ENCODE measurements at regions not wholly inside any gene's neighbourhood (a gene's known extent, or its start where the extent isn't known, plus 50 kb on each side); places are given as distances from the start of the nearest gene placed in this dataset.
"Not testable (repeated sequence)": the region's sequence is repeated elsewhere in the genome, so short reads cannot be mapped to it uniquely, and the experiment has no call there.

DNA sequence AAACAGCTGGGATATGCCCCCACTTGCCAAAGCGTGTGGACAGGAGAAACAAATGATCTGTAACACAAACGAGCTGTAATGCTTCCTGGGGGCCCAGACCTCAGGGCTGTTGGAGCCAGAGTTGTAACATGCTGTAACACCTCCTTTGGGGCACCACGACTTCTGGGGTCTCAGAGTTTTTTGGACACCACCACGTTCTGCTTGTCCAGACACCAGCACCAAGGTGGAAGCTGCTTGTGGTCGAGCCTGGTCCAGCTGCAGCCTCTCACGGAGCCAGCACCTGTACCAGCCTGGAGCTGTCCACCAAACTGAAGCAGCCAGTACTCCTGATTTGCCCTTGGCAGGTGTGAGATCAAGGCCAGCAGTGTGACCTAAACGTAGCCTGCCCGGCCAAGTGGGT lies 879.4 kb downstream of the SLC6A15 start:
- DNase-seq: no peak

- not testable (repeated sequence) for DNase-seq
These were observed 893.9 kb downstream of the SLC6A15 start for GRCh38 chr12:84018556-84019179.

DNA sequence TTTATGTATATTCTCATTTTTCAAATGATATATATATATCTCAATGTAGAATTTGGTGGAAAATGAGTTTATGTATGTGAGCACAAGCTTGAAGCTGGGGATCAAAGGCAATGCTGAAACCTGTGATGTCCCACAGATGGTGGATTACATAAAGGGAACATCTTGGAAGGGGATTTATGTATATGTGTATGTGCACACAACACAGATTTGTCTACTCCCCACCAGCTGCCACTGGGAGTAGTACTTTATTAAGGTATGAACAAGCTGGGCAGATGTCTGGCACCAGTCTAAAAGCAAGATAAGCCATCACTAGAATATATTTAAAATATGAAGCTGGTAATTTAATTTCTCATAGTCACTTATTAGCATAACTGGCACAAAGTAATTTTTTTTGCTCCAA lies 895.6 kb downstream of the SLC6A15 start:
- no peak for DNase-seq

- DNase-seq: no peak
These were observed 915.2 kb downstream of the SLC6A15 start for GRCh38 chr12:83997423-83997822.

DNA sequence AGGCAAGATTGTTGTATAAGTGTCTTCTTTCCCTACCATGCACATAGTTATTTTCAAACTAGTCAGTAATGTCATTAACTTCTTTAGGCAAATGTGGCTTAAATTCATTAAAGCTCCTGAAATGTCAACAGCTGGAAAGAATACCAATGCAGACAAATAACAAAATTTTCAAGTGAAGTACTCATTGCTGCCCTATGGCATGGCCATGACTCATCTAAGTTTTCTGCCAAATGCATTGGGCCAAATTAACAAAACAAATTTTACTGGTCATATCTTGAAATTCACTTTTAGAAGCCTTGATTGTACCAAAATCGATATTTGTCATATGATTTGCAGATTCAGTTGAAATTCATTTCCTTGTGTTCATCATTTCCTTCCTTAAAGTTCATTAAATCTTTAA lies 915.9 kb downstream of the SLC6A15 start:
- DNase-seq: no peak

- no peak for DNase-seq
These were observed 927.5 kb downstream of the SLC6A15 start for GRCh38 chr12:83985084-83985483.

DNA sequence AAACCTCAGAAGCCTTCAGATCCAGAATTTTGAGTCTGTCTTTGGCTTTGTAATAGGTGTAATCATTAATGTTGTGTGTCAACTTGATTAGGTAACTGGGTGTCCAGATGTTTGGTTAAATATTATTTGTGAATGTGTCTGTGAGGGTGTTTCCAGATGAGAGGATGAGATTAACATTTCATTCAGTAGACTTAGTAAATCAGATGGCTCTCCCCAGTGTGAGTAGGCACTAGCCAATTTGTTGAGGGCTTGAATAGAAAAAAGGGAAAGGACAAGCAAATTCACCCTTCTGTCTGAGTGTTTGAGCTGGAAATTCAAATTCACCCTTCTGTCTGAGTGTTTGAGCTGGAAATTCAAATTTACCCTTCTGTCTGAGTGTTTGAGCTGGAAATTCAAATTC lies 932.2 kb downstream of the SLC6A15 start:
- DNase-seq: no peak

DNA sequence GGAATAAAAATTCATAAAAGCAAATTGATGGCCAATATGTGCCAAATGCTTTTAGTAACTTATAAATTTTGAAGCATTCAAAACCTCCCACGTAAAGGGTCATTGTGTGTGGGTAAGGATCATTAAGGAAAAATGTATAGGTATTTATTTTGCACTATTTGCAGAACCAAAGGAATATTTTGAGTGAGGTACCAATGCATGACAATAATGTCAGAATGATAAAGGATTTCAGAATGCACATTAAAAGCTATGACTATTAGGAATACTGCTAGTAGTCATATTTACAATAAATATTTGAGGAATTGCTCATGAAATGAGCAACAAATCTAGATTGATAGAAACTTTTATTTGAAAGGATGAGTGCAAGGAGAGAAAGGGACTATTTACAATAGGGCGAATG lies 932.8 kb downstream of the SLC6A15 start:
- DNase-seq: no peak

DNA sequence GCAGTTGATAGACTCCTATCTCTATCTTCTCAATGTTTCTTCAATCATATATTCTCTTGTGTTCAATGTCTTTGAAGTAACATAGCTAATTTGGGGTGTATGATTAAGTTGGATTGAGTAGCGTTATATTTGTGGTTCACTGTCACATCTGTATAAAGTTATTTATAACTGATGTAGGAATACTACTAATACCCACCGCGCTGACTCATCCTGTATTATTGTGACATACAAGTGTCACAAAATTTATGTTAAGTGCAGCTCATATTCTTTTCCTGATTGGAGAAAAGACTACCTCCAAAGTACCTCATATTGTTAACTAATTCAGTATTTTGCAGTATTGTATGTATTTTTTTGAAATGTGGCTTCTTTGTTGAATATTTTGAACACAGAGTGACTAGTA lies 940.8 kb downstream of the SLC6A15 start:
- no peak for DNase-seq

GRCh38 chr12:83960767-83961166 lies 951.8 kb downstream of the SLC6A15 start:
- no peak for DNase-seq

DNA sequence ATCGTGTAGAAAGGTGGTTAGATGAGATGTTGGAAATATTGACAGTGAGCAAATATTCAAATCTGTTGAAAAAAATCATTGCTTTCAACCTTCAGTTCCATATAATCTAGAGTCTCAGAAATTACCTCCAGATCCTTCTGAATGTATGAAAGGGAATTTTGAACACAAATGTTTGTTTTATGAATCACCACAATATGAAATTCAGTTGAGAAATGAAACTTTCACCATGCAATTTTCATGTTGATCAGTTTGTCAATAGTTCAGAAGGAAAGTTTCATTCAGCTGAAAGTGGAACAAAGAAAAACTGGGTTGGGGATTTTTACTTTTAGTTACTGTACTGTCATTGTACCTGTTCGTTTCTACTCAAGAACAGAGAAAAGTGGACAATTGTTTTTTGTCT lies 953.6 kb downstream of the SLC6A15 start:
- no peak for DNase-seq

DNA sequence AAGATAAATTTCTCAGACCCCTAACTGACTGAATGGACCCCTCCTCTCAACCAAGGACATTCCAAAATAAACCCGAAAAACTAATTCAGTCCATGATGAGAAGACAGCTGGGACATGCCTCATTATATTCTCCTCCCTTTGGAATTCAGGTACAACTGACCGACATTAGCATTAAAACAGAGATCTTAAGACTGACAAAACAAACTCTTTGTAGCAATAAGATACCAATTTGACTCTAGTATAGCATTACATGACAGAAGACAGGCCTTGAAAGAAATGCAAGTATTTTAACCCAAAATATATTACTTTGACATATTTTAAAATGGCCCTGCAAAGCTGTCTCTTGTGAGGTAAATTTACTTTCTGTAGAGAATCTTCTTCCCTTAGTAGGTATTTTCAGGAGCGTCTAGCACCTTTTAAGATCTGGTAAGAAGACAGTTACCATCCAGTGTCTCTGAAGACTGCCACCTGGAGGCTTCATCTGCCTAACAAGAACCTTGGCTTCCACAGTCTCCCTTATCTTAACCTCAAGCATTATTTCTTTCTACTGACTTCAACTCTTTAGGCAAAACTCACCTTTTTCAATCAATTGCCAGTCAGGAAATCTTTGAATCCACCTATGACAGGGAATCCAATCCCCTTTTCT lies 957.5 kb downstream of the SLC6A15 start:
- DNase-seq: no peak

DNA sequence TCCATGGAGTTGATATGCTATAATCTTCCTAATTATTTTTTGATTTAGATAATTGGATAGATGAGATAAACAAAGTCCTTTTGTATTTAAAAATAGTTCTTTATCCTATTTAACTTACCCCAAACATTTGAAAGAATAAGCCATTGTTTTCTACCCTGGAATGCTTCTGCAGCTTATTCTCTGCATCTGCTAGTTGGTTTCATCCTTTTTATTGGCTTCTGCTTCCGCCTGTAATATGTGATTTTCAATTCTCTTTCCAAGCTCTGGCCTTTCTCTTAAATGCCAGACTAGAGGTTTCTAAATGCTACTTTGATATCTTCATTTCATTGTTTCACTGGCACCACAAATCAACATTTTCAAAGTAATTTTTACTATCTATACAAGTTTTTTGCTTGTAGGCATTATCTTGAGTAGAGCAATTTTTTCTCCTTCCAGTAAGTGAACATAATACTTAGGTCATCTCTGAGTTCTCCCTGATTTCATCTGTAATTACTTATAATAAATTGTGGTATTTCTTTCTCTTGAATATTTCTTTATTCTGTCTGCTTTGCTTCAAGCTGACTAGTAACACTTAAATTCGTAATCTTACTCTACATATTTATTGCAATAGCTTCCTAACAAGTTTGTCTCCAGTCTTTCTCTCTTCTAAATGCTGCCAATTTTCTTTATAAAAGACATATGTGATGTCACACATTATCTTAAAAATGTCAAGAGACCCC lies 958.4 kb downstream of the SLC6A15 start:
- DNase-seq: no peak

GRCh38 chr12:83945871-83946270 lies 966.7 kb downstream of the SLC6A15 start:
- no peak for DNase-seq

DNA sequence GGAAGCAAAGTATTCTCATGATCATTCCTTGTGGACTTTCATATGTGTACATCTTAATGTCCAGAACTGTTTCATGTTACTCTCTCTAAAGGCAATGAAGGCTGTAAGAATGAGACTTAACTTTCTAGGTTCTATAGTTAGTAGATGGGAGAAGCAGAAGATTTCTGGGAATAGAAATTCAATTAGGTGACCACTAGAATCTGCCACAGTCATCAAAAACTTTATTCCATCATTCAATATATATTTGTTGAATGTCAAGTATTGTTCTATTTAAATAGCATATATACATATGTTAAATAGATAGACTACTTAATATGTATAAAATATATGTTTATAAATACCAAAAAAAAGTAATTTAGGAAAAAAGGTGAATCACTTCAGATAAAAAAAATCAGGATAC lies 972.9 kb downstream of the SLC6A15 start:
- DNase-seq: no peak

DNA sequence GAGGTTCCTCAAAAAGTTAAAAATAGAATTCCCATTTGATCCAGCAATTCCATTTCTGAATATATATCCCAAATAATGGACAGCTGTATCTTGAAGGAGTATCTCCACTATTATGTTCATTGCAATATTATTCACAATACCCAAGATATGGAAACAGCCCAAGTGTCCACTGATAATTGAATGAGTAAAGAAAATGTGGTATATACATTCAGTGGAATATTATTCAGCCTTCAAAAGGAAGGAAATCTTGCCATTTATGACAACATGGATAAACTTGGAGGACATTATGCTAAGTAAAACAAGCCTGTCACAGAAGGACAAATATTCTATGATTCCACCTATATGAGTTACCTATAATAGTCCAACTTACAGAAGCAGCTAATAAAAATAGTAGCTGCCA lies 979.0 kb downstream of the SLC6A15 start:
- no peak for DNase-seq

GRCh38 chr12:83932011-83932410 lies 980.6 kb downstream of the SLC6A15 start:
- DNase-seq: no peak

- DNase-seq: no peak
These were observed 981.1 kb downstream of the SLC6A15 start for GRCh38 chr12:83931451-83931850.

- DNase-seq: not testable (repeated sequence)
These were observed 982.8 kb downstream of the SLC6A15 start for GRCh38 chr12:83929792-83930191.

GRCh38 chr12:83920821-83921547 lies 991.6 kb downstream of the SLC6A15 start:
- no peak for DNase-seq

DNA sequence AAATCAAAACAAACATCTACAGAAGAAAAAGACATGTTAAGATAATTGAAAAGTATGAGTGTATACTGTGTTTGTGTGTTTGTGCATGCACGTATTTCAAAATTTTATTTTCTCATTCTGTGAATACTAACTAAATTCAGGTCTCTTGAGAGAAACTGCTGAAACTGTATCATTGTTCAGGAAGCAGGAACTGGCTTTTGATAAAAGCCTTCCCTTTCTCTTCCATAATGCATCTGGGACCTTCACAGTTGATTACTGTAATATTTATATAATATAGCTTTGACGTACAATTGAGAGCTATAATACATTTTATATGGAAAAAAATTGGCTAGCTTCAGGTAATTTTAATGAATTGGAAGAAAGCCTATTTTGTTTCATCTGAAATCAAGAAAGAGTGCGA lies 993.5 kb downstream of the SLC6A15 start:
- DNase-seq: no peak

DNA sequence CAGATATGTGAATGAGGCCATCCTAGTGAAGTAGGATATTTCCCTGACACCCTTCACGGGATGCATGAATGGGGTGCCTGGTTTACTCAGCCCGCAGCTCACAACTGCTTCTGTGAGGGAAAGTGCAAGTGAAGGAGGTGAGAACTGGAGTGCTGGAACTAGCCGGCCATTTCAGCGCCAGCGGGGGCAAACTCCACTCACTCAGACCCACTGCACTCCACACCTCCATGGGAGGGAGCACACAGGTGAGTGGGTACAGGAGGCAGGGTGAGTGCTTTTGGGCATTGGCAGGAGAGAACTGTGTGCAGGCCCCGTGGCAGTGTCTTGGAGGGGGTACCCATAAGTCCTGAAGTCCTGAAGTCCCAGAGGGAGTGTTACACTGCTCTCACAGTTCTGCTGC lies 1008.4 kb downstream of the SLC6A15 start:
- no peak for DNase-seq

DNA sequence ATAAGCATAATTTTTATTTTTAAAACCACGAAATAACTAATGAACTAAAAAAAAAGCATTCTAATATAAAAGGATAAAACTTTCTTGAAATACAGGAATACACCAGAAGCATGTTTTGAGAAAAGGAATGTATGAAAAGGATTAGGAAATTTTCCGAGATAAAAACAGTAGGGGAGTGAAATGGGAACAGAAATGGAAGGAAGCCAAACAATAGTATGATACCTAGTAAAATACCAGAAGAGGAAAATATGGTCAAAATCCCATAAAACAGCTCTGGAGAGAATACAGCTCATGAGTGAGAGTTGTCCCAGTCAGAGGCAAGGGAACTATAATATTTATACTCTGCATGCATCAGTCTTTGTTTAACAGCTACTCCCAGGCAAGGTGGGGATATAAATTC lies 1016.2 kb downstream of the SLC6A15 start:
- DNase-seq: no peak

DNA sequence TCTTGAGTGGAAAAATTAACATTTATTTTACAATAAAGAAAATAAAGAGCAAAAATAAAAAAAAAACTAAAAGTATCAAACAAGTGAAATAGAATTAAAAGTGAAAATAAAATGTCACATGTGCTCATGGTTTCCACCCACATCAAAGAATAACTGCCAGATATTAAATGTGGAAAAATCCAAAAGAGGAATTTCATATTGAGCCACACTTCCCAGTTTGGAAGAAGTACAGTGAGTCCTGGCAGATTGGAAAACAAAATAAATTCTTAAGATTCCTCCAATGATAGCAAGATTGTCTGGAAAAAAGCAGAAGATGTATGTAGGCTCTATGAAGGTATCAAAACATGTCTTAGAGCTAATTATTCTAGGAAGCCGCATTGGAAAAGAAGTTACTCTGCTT lies 1019.5 kb downstream of the SLC6A15 start:
- DNase-seq: no peak
